ENCODE measurements at regions not wholly inside any gene's neighbourhood (a gene's known extent, or its start where the extent isn't known, plus 50 kb on each side); places are given as distances from the start of the nearest gene placed in this dataset.
"Not testable (repeated sequence)": the region's sequence is repeated elsewhere in the genome, so short reads cannot be mapped to it uniquely, and the experiment has no call there.

DNA sequence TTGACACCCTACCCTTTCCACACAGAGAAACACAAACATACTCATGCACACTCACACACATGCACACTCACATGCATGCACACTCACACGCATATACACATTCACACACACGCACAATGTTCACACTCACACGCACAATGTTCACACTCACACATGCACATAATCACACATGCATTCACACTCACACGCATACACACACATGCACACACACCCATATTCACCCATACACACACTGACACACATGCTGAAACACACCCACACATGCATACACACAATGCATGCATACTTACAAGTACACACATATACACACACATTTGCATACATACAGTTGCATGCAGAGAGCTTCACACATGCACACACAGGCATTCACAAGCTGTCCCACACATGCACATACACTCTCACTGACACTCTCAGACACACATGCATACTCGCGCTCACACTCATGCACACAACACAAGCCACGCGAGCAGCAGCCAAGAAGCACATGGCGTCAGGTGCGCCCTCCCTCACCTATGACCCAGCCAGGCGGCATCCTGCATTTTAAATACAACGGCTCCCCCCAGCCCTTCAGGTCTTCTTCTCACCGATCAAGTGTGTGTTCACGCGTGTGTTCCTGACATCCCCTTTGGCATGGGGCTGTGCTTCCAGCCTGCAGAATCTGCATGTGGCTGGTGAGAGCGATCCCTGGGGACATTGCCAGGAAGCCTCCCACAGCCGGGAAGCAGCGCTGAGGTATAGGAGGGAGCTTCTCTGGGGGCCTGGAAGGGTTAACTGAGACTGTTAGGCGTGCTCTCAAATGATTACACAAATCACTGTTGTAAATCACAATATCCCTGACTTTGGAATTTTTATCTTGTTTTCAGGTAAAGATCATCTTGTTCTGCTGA lies 195.1 kb downstream of the RTP5 start:
- H3K4me1 ChIP-seq (ENCODE audit: control insufficient read depth in 1 of 2, insufficient read depth in 1 of 2, low read depth in 1 of 2, low read length in 1 of 2), result no peaks in the 10 kb centered on the region
- TF ChIP-seq, protein P1, sequence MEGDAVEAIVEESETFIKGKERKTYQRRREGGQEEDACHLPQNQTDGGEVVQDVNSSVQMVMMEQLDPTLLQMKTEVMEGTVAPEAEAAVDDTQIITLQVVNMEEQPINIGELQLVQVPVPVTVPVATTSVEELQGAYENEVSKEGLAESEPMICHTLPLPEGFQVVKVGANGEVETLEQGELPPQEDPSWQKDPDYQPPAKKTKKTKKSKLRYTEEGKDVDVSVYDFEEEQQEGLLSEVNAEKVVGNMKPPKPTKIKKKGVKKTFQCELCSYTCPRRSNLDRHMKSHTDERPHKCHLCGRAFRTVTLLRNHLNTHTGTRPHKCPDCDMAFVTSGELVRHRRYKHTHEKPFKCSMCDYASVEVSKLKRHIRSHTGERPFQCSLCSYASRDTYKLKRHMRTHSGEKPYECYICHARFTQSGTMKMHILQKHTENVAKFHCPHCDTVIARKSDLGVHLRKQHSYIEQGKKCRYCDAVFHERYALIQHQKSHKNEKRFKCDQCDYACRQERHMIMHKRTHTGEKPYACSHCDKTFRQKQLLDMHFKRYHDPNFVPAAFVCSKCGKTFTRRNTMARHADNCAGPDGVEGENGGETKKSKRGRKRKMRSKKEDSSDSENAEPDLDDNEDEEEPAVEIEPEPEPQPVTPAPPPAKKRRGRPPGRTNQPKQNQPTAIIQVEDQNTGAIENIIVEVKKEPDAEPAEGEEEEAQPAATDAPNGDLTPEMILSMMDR (IDR thresholded peaks at IDR 0.05), result no peak
- no peaks in the 10 kb centered on the region for H3K9me3 ChIP-seq
- no peaks in the 10 kb centered on the region for H3K36me3 ChIP-seq
- H3K27me3 ChIP-seq, result peaks cover 21% of the 10 kb centered on the region
- H3K27ac ChIP-seq, result no peak overlapping the region
- no peak overlapping the region for H3K4me3 ChIP-seq (ENCODE audit: low read depth in 1 of 2, low read length in 1 of 2)

DNA sequence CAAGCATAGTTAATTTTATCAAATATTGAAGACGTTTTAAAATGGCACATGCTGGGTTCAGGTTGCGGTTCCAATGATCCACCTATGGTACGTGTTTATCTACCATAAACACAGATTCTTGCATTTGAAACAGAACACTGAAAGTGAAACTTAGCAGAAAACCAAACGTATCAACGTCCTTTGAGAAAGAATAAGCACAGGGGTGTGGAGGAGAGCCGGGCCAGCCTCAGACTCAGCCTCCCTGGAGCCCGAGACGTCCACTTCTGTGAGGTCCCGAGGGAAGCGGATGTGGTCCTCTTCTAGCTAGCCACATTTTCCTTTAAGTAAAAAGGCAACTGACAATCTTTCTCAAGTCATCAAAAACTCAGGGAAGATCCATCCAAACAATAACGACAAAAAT lies 195.9 kb downstream of the RTP5 start:
- Histone ChIP-seq H3K36me3 (no peaks in the 10 kb centered on the region), H3K4me3 (ENCODE audit: low read depth in 1 of 2, low read length in 1 of 2) (no peak overlapping the region), H3K9me3 (no peaks in the 10 kb centered on the region), H3K4me1 (ENCODE audit: control insufficient read depth in 1 of 2, insufficient read depth in 1 of 2, low read depth in 1 of 2, low read length in 1 of 2) (no peaks in the 10 kb centered on the region), H3K27ac (no peak overlapping the region), H3K27me3 (peaks cover 21% of the 10 kb centered on the region)
- TF ChIP-seq, protein P1 (IDR thresholded peaks at IDR 0.05), result no peak

DNA sequence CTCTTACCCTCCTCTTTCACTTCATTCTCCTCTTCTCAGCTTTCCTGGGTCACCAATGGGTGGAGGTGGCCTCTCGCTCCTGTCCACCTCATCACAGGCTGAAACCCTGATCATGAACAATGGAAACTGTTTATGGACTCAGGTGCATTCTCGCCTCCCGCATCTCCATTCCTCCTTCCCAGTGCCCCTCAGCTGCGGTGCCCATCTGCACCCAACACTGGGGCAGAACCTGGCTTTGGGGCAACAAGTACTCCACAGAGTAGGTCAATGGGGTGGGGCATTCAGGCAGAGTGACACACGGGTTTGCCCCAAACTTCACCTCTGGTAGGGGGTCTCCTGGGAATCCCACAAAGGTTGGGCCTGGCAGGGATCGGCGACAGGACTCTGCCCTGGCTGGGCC lies 199.5 kb downstream of the RTP5 start:
- H3K36me3 ChIP-seq, result no peaks in the 10 kb centered on the region
- H3K27ac ChIP-seq, result no peak overlapping the region
- peaks cover 21% of the 10 kb centered on the region for H3K27me3 ChIP-seq
- TF ChIP-seq, protein P1 (IDR thresholded peaks at IDR 0.05), result no peak
- no peak overlapping the region for H3K4me3 ChIP-seq (ENCODE audit: low read depth in 1 of 2, low read length in 1 of 2)
- H3K9me3 ChIP-seq, result no peaks in the 10 kb centered on the region
- no peaks in the 10 kb centered on the region for H3K4me1 ChIP-seq (ENCODE audit: control insufficient read depth in 1 of 2, insufficient read depth in 1 of 2, low read depth in 1 of 2, low read length in 1 of 2)

DNA sequence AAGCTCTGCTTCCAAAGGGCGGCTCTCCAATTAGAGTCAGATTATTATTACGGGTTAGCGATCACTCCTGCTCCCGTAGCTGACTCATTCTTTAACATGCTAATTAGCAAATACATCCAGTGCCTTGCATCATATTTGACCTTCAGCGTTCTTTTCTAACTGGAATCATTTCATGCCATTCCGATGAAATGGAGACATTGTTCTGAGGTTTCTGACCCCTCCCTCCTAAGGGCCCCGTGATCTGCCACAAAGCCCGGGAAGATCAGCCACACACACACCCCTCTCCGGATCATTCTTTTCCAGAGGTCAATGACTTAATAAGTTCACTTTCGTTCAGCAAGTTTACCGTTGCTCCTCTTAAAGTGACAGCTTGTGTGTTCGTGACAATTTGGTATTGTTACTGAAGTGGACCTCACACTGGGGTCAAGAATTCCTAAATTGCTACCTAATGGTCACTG lies 200.4 kb downstream of the RTP5 start:
- H3K4me3 ChIP-seq (ENCODE audit: low read depth in 1 of 2, low read length in 1 of 2); H3K36me3 ChIP-seq; H3K9me3 ChIP-seq; H3K4me1 ChIP-seq (ENCODE audit: control insufficient read depth in 1 of 2, insufficient read depth in 1 of 2, low read depth in 1 of 2, low read length in 1 of 2); H3K27ac ChIP-seq: not testable (repeated sequence)
- H3K27me3 ChIP-seq, result peaks cover 15% of the 10 kb centered on the region

DNA sequence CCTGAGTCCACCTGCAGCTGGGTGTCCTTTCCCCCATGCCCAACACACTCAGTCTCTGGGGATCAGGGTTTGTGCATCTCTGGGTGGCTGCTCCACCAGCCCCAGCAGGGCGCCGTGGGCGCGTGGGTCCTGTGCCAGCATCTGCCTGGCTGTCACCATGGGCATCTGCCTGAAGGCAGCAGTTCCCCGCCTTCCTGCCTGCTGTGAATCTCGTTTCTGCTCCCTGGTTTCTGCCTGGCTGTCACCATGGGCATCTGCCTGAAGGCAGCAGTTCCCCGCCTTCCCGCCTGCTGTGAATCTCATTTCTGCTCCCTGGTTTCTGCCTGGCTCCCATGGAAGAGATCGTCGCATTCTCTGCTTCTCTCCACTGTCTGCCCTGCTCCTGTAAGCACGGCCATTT lies 201.2 kb downstream of the RTP5 start:
- not testable (repeated sequence) for H3K36me3 ChIP-seq; H3K9me3 ChIP-seq; H3K4me1 ChIP-seq (ENCODE audit: control insufficient read depth in 1 of 2, insufficient read depth in 1 of 2, low read depth in 1 of 2, low read length in 1 of 2); H3K4me3 ChIP-seq (ENCODE audit: low read depth in 1 of 2, low read length in 1 of 2); H3K27ac ChIP-seq
- peaks cover 10% of the 10 kb centered on the region for H3K27me3 ChIP-seq

DNA sequence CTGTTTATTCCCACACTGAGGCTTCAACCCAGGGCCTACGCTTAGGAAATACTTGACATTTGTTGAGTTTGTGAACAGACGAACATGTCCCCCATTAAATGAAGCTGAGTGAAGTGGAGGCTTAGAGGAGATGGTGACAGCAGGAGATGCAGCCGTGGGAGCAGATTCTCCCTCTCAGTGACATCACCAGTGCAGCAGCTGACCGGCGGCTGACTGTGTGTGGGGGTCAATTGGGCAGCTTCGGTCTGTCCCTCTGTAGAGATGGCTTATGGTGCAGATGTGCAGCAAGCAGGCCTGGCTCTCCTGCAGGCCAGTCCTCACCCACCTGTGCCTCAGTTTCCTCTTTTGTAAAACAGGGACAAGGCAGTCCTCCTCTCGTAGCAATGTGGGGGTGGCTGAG lies 201.8 kb downstream of the RTP5 start:
- not testable (repeated sequence) for H3K4me1 ChIP-seq (ENCODE audit: control insufficient read depth in 1 of 2, insufficient read depth in 1 of 2, low read depth in 1 of 2, low read length in 1 of 2); H3K27ac ChIP-seq
- peaks cover 16% of the 10 kb centered on the region for H3K27me3 ChIP-seq

DNA sequence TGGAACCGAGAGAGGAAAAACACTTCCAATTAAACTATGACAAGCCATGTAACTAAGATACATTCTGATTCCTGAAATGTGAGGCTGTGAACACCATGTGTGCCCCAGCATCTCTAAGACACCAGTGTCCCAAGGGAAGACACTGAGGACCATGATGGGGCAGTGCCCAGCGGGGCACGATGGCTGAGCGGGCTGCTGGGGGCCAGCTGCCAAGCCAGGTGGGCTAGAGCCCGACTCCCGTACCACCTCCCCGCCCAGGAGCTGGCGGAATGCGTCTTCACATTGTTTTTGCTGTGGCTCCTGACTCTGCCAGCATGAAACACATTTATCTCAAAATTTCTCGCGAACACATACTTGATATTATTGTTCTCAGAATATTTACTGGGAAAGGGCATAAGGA lies 202.4 kb downstream of the RTP5 start:
- H3K9me3 ChIP-seq; H3K4me3 ChIP-seq (ENCODE audit: low read depth in 1 of 2, low read length in 1 of 2); H3K36me3 ChIP-seq; H3K27ac ChIP-seq; H3K4me1 ChIP-seq (ENCODE audit: control insufficient read depth in 1 of 2, insufficient read depth in 1 of 2, low read depth in 1 of 2, low read length in 1 of 2): not testable (repeated sequence)
- peaks cover 19% of the 10 kb centered on the region for H3K27me3 ChIP-seq

More for the DNA sequence above, 201.8 kb downstream of the RTP5 start:
- not testable (repeated sequence) for H3K9me3 ChIP-seq; H3K36me3 ChIP-seq; H3K4me3 ChIP-seq (ENCODE audit: low read depth in 1 of 2, low read length in 1 of 2)
